DMS79 (cell line): ENCODE measurements at regions not wholly inside any gene's neighbourhood (a gene's known extent, or its start where the extent isn't known, plus 50 kb on each side); places are given as distances from the start of the nearest gene placed in this dataset.
A peak's percentile ranks its signal among the peaks of the same experiment; 100 is the strongest.

Experiments used
- DNase-seq: peaks from one replicate; lab custom pipeline; 2025; lab: John Stamatoyannopoulos, UW

GRCh38 chr1:14531519-14531918 lies 67.0 kb upstream of the KAZN start:
- no peak for DNase-seq

DNA sequence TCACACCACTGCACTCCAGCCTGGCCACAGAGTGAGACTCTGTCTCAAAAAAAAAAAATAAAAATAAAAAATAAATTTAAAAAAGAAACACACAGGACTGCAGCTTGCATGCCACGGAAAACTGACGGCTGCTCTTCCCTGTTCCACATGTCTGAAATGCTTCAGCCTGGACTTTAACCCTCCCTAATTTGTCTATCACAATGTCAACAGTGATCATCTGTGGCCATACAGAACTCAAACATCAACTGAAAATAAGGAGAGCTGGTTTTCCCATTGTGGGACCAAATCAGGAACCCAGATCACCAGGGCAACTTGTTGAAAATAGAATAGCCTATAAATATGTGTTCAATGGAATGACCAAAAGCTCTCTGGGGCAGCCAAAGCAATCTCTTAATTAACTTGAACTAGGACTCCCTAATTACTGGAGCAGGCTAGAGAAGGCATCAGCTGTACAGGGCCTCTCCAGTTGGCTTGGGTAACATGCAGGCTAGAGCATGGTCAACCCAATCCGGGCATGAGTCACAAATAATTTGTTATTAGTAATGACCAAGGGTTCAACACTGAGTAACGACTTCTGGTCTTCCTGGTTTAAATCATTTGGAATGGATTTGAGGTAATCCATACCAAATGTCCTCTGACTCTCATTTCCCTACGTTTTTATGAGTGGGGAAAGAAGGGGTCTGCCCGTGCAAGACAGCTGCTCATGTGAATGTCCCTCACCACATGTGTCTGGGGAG lies 62.7 kb upstream of the KAZN start:
- no peak for DNase-seq

DNA sequence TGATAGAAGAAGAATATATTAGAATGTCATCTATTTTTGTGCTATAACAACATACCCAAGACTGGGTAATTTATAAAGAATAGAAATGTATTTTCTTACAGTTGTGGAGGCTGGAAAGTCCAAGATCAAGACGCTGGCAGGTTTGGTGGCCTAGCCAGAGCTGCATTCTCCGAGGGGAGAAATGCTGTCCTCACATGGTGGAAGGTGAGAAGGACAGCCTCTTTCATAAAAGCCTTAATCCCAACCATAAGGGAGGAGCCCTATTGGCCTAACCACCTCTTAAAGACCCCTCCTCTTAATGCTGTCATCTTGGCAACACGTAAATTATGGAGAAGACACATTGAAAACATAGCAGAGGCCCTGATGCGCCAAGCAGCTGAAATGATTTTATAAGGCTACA lies 60.1 kb upstream of the KAZN start:
- no peak for DNase-seq

- no peak for DNase-seq
These were observed 59.2 kb upstream of the KAZN start for GRCh38 chr1:14539309-14539708.

- DNase-seq: peak; percentile 85
These were observed 58.4 kb upstream of the KAZN start for GRCh38 chr1:14539953-14540563.

GRCh38 chr1:14541348-14541747 lies 57.1 kb upstream of the KAZN start:
- DNase-seq: no peak

- DNase-seq: no peak
These were observed 55.2 kb upstream of the KAZN start for GRCh38 chr1:14543191-14543840.

DNA sequence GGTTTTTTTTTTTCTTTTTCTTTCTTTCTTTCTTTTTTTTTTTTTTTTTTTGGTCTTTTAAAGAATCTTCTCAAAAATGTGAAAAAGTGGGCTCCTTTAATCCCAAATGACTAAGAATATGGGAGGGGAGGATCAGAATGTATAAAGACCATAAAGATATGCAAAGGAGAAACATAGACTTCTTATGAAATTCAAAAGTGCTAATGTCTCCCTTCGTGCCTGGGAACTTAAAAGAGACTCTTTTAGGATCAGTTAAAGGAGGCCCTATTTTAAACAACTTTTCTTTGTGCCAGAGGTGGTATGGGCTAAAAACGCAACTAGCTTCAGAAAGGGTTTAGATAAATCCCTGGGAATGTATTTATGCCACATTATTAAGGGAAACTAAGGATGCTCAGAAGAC lies 54.2 kb upstream of the KAZN start:
- DNase-seq: no peak

- DNase-seq: no peak
These were observed 53.0 kb upstream of the KAZN start for GRCh38 chr1:14545422-14546025.

GRCh38 chr1:14546416-14546815 lies 52.1 kb upstream of the KAZN start:
- DNase-seq: no peak
